ENCODE measurements at regions not wholly inside any gene's neighbourhood (a gene's known extent, or its start where the extent isn't known, plus 50 kb on each side); places are given as distances from the start of the nearest gene placed in this dataset.

DNA sequence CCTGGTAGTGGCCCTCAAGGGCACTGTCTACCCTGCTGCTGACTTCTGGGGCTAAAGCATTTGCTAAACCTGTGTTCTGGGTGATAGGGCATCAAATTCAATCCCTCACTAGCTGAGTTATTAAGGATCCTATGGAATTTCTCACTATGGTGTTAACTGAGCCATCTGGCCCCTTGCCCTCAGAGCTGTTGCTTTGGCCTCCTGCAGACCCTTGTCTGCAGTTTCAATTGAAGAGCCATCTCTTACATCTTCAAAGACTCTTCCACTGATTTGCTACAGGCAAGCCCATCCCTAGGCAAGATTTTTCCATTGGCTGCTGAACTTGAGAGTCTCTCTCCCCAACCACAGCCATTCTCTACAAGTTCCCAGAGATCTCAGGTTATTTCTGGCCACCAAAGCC lies 418.2 kb downstream of the ZNF608 start:
- ATAC-seq (ENCODE audit: low read depth) = no peak
- no peak overlapping the region for H3K4me3 ChIP-seq (ENCODE audit: control extremely low read depth in 1 of 5, extremely low read depth in 1 of 5, insufficient read depth in 1 of 5, low read depth in 2 of 5, low read length in 4 of 5)
- intact Hi-C loops (cut with micrococcal nuclease) = no loop called here
- ChIA-PET POLR2A (no interaction called here), CTCF (no interaction called here)
- H4K20me1 ChIP-seq (ENCODE audit: control insufficient read depth, insufficient read depth, low read length, poor library complexity, severe bottlenecking) = no peaks in the 10 kb centered on the region
- no peak overlapping the region for H3K9ac ChIP-seq (ENCODE audit: low read length)
- TF ChIP-seq, protein P1, sequence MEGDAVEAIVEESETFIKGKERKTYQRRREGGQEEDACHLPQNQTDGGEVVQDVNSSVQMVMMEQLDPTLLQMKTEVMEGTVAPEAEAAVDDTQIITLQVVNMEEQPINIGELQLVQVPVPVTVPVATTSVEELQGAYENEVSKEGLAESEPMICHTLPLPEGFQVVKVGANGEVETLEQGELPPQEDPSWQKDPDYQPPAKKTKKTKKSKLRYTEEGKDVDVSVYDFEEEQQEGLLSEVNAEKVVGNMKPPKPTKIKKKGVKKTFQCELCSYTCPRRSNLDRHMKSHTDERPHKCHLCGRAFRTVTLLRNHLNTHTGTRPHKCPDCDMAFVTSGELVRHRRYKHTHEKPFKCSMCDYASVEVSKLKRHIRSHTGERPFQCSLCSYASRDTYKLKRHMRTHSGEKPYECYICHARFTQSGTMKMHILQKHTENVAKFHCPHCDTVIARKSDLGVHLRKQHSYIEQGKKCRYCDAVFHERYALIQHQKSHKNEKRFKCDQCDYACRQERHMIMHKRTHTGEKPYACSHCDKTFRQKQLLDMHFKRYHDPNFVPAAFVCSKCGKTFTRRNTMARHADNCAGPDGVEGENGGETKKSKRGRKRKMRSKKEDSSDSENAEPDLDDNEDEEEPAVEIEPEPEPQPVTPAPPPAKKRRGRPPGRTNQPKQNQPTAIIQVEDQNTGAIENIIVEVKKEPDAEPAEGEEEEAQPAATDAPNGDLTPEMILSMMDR (IDR thresholded peaks at IDR 0.05) = no peak
- TF ChIP-seq EZH2 (IDR thresholded peaks at IDR 0.05; ENCODE audit: borderline replicate concordance, insufficient read depth, low read depth, low read length, poor library complexity, severe bottlenecking) = no peak
- Mint-ChIP-seq H3K9me3 (ENCODE audit: insufficient read depth) (peaks cover 5% of the 10 kb centered on the region), H3K27me3 (no peaks in the 10 kb centered on the region), H3K27ac (no peak overlapping the region), H3K4me3 (no peak overlapping the region), H3K4me1 (no peaks in the 10 kb centered on the region)
- H3K36me3 ChIP-seq (replicated peaks in 1 of 2; ENCODE audit: control extremely low read depth in 1 of 2, control insufficient read depth in 1 of 2, extremely low read depth in 1 of 2, insufficient read depth in 2 of 2, low read length in 1 of 2) = no peaks in the 10 kb centered on the region
- no peaks in the 10 kb centered on the region for H3K79me2 ChIP-seq (ENCODE audit: control insufficient read depth, insufficient read depth, low read length)
- H2AFZ ChIP-seq (ENCODE audit: insufficient read depth, low read depth, low read length, poor library complexity, severe bottlenecking) = no peak overlapping the region
- H3K9me3 ChIP-seq (ENCODE audit: control extremely low read depth in 1 of 3, control insufficient read depth in 2 of 3, insufficient read depth in 1 of 3, low read length in 2 of 3) = no peaks in the 10 kb centered on the region
- H3K4me1 ChIP-seq (ENCODE audit: control insufficient read depth in 2 of 2, insufficient read depth in 2 of 2, low read length in 2 of 2) = no peaks in the 10 kb centered on the region
- H3K27me3 ChIP-seq (replicated peaks in 1 of 4; ENCODE audit: control extremely low read depth in 1 of 4, control insufficient read depth in 3 of 4, insufficient read depth in 4 of 4, low read length in 3 of 4) = no peaks in the 10 kb centered on the region
- H3K27ac ChIP-seq (ENCODE audit: low read length in 2 of 2) = no peak overlapping the region
- DNase-seq = no peak
- no peak overlapping the region for H3K4me2 ChIP-seq (replicated peaks; ENCODE audit: low read depth, low read length, poor library complexity, severe bottlenecking)

DNA sequence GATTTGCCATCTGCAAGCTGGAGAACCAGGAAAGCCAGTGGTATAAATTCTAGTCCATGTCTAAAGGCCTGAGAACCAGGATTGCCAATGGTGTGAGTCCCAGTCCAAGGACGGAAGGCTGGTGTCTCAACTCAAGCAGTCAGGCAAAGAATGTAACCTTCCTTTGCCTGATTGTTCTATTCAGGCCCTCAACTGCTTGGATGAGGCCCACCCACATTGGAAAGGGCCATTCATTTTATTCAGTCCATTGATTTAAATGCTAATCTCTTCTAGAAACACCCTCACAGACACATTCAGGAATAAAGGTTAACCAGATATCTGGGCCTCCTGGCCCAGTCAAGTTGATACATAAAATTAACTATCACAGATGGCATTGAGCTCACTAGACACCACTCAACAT lies 427.8 kb downstream of the ZNF608 start:
- Mint-ChIP-seq H3K27ac (no peak overlapping the region), H3K4me3 (no peak overlapping the region), H3K27me3 (no peaks in the 10 kb centered on the region), H3K4me1 (no peaks in the 10 kb centered on the region), H3K9me3 (ENCODE audit: insufficient read depth) (no peaks in the 10 kb centered on the region)
- Histone ChIP-seq H3K9me3 (ENCODE audit: control extremely low read depth in 1 of 3, control insufficient read depth in 2 of 3, insufficient read depth in 1 of 3, low read length in 2 of 3) (no peaks in the 10 kb centered on the region), H3K79me2 (ENCODE audit: control insufficient read depth, insufficient read depth, low read length) (no peaks in the 10 kb centered on the region), H3K4me1 (ENCODE audit: control insufficient read depth in 2 of 2, insufficient read depth in 2 of 2, low read length in 2 of 2) (no peaks in the 10 kb centered on the region), H2AFZ (ENCODE audit: insufficient read depth, low read depth, low read length, poor library complexity, severe bottlenecking) (no peak overlapping the region), H3K36me3 (replicated peaks in 1 of 2; ENCODE audit: control extremely low read depth in 1 of 2, control insufficient read depth in 1 of 2, extremely low read depth in 1 of 2, insufficient read depth in 2 of 2, low read length in 1 of 2) (no peaks in the 10 kb centered on the region), H3K4me3 (ENCODE audit: control extremely low read depth in 1 of 5, extremely low read depth in 1 of 5, insufficient read depth in 1 of 5, low read depth in 2 of 5, low read length in 4 of 5) (no peak overlapping the region), H3K27me3 (replicated peaks in 1 of 4; ENCODE audit: control extremely low read depth in 1 of 4, control insufficient read depth in 3 of 4, insufficient read depth in 4 of 4, low read length in 3 of 4) (no peaks in the 10 kb centered on the region), H3K27ac (ENCODE audit: low read length in 2 of 2) (no peak overlapping the region), H4K20me1 (ENCODE audit: control insufficient read depth, insufficient read depth, low read length, poor library complexity, severe bottlenecking) (no peaks in the 10 kb centered on the region), H3K4me2 (replicated peaks; ENCODE audit: low read depth, low read length, poor library complexity, severe bottlenecking) (no peak overlapping the region), H3K9ac (ENCODE audit: low read length) (no peak overlapping the region)
- intact Hi-C loops (cut with micrococcal nuclease) = no loop called here
- 83% methylated on average over 1 of the region's 1 CpG for WGBS (ENCODE audit: insufficient coverage)
- ATAC-seq (ENCODE audit: low read depth) = no peak
- no peak for TF ChIP-seq EZH2 (IDR thresholded peaks at IDR 0.05; ENCODE audit: borderline replicate concordance, insufficient read depth, low read depth, low read length, poor library complexity, severe bottlenecking)
- TF ChIP-seq, protein P1 (IDR thresholded peaks at IDR 0.05) = no peak
- ChIA-PET POLR2A (no interaction called here), CTCF (no interaction called here)
- DNase-seq = no peak
